Psoas muscle (tissue), 7 donors: ENCODE measurements at regions not wholly inside any gene's neighbourhood (a gene's known extent, or its start where the extent isn't known, plus 50 kb on each side); places are given as distances from the start of the nearest gene placed in this dataset.

Experiments used
- ATAC-seq, 4 donors: fragments of 200-7000 bp; cut with Tn5 transposase; one replicate each; pipeline ENCODE4 v1.9.1; 2020; ENCODE audit warnings: moderate library complexity in 3 of 4, mild to moderate bottlenecking in 2 of 4
- DNase-seq, 2 donors: peaks; one replicate each; pipeline ENCODE4 v3.0.0-alpha.2; 2020
- H3K27ac ChIP-seq: fragments of 200-600 bp; one replicate; pipeline ENCODE4 v1.8.0; 2022
- H3K27me3 ChIP-seq, 3 donors: fragments of 200-600 bp in 1 of 3; one replicate each; pipeline versions ENCODE4 v1.6.1 to v1.8.0; 2013 to 2022; ENCODE audit warnings: low read length in 2 of 3, mild to moderate bottlenecking in 2 of 3, moderate library complexity in 1 of 3; ENCODE audit not compliant: insufficient read depth in 3 of 3
- H3K36me3 ChIP-seq, 2 donors: fragments of 200-600 bp in 1 of 2; one replicate each; pipeline versions ENCODE4 v1.6.1 to v1.8.0; 2013 to 2022; ENCODE audit warnings: low read depth in 1 of 2, mild to moderate bottlenecking in 1 of 2, moderate library complexity in 1 of 2; ENCODE audit not compliant: insufficient read depth in 1 of 2
- H3K4me1 ChIP-seq: fragments of 200-600 bp; one replicate; pipeline ENCODE4 v1.8.0; 2022
- H3K4me3 ChIP-seq: fragments of 200-600 bp; one replicate; pipeline ENCODE4 v1.8.0; 2022; ENCODE audit warnings: mild to moderate bottlenecking
- H3K9me3 ChIP-seq: fragments of 200-600 bp; one replicate; pipeline ENCODE4 v1.8.0; 2022
- WGBS, 3 donors: extraction: QIAGEN DNeasy Blood & Tissue Kit; methylation state at CpG; one replicate each; pipeline versions ENCODE4 v1.1.6 to v1.1.7; 2013; 5-methylcytosine and 5-hydroxymethylcytosine counted together
- intact Hi-C, 2 donors: fragments of 100-400 bp; cut with DNase I; formaldehyde crosslinking; loops; one replicate each; pipeline versions ENCODE4 v1.11.0 to v1.14.2; 2022
- TF ChIP-seq, protein P1 (sequence below): fragments of 200-600 bp; IDR thresholded peaks from one replicate; pipeline ENCODE4 v1.8.0; 2022; ENCODE audit warnings: antibody characterized with exemption
- donor health status: healthy with polysubstance abuse.
- donor health status: DM: no; HTN: no; CAD: no; lungs with moderate emphysema.
- donor health status: Bipolar disorder and iron deficiency.
- donor health status: healthy.
- donor health status: DM: yes; HTN: yes; CAD: no.
- donor health status: DM: no; HTN: no; CAD: no.
- donor health status: DM: yes; HTN: yes; CAD: no.

DNA sequence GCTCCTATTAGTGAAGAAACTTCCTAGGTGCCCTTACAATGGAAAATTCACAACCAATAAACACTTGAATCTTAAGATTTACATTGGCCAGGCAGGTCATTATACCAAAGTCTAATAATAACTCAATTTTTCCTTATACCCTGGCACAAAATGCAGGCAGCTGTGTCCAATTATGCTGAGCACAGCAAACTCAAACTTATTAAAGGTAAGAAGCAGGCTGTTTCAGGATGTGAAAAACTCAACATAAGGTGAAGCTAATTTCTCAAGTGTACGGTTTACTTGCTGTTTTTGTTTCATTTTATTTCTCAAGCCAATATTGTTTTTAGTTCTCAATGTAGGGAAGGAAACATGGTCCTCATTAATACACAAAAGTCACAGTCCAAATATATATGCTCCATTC is 405.1 kb downstream of the KCTD16 start:
- ATAC-seq = no peak
- intact Hi-C loops = no loop called here
- Histone ChIP-seq H3K27ac (no peak overlapping the region), H3K9me3 (no peaks in the 10 kb centered on the region), H3K4me3 (no peak overlapping the region), H3K27me3 (peaks cover 0 to 2% (median 0%) of the 10 kb centered on the region in 3 donors), H3K4me1 (no peaks in the 10 kb centered on the region), H3K36me3 (no peaks in the 10 kb centered on the region)
- WGBS, 3 donors = 56 to 71% (median 63%) methylated on average over 1 of the region's 1 CpG
- DNase-seq = no peak
- TF ChIP-seq, protein P1, sequence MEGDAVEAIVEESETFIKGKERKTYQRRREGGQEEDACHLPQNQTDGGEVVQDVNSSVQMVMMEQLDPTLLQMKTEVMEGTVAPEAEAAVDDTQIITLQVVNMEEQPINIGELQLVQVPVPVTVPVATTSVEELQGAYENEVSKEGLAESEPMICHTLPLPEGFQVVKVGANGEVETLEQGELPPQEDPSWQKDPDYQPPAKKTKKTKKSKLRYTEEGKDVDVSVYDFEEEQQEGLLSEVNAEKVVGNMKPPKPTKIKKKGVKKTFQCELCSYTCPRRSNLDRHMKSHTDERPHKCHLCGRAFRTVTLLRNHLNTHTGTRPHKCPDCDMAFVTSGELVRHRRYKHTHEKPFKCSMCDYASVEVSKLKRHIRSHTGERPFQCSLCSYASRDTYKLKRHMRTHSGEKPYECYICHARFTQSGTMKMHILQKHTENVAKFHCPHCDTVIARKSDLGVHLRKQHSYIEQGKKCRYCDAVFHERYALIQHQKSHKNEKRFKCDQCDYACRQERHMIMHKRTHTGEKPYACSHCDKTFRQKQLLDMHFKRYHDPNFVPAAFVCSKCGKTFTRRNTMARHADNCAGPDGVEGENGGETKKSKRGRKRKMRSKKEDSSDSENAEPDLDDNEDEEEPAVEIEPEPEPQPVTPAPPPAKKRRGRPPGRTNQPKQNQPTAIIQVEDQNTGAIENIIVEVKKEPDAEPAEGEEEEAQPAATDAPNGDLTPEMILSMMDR = no peak

DNA sequence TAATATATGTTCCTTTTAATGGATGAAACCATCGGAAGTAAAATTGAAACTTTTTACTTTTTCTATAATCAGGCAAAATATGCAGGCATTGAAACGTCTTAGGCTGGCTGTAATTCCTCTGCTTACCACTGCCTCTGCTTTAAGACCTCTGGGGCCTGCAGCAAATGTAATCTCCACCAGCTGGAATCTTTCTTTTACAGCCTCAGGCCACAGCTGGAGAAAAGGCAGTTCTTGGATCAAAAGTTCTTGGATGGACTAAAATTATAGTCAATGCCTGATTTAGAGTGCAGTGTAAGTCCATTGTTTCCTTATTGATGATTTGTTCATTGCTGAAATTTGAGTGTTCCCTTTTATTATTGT is 396.7 kb downstream of the KCTD16 start:
- ATAC-seq = no peak
- Histone ChIP-seq H3K36me3 (no peaks in the 10 kb centered on the region), H3K4me3 (no peak overlapping the region), H3K27ac (no peak overlapping the region), H3K9me3 (peaks cover 10% of the 10 kb centered on the region), H3K27me3 (no peaks in the 10 kb centered on the region), H3K4me1 (no peaks in the 10 kb centered on the region)
- no peak for DNase-seq
- TF ChIP-seq, protein P1 = no peak
- 35 to 39% (median 37%) methylated on average over 2 of the region's 2 CpGs for WGBS, 3 donors
- intact Hi-C loops = no loop called here

DNA sequence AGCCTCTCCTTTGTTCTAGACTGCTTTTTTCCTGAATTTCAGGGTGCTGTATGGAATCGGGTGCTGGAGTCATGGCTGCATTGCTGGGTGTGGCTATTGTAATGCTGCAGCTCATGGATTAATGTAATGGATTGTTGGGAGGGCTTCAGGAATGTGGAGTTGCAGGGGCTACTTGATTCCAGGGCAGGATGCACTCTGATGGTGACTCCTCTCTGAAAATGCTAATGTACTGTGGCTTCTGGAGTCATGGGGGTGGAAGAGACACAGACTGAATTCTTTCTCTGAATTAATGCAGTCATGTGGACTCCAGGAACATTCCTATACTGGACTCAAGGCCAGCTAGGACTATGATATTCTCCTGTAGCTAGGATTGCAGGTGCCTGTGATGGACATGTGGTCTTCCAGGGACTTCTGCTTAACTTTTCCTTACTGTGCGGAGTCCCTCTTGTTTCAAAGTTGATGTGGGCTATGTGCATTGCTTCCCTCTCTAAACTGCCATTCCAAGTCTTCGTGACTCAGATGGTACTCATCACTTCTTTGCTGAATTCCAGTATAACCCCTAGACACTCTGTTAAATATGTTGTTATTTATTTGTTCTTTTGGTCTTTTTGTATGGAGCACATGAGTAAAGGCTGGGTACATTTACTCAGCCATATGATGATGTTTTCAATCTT is 396.2 kb downstream of the KCTD16 start:
- Histone ChIP-seq H3K4me3 (no peak overlapping the region), H3K4me1 (no peaks in the 10 kb centered on the region), H3K27me3 (no peaks in the 10 kb centered on the region), H3K27ac (no peak overlapping the region), H3K36me3 (no peaks in the 10 kb centered on the region), H3K9me3 (peaks cover 10% of the 10 kb centered on the region)
- DNase-seq (no peak), ATAC-seq (no peak)
- TF ChIP-seq, protein P1 = no peak
- WGBS, 3 donors = 64 to 78% (median 64%) methylated on average over 3 of the region's 3 CpGs
- intact Hi-C loops = no loop called here

DNA sequence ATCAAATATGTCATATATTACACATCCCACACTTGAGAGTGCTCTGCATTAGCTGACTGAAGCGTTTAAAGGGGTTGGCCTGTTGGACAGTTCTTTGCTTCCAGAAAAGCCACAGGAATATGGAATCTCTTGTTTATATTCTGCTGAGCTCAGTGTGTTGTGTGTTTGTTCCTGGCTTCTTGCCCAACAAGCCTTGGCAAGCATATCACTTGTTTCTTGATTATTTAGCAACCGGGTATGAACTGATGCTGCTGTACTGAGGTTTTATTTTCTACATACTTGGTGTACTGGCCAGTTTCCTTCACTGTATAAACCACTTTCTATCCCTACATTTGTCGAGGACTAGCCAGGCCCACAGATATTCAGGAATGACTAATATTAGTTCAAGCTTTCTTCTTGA is 378.9 kb downstream of the KCTD16 start:
- no peaks in the 10 kb centered on the region for H3K4me1 ChIP-seq
- 8 to 16% (median 12%) methylated on average over 3 of the region's 3 CpGs for WGBS, 3 donors
- DNase-seq = no peak
- no peak overlapping the region for H3K4me3 ChIP-seq
- intact Hi-C loops = no loop called here
- no peaks in the 10 kb centered on the region for H3K36me3 ChIP-seq
- no peaks in the 10 kb centered on the region for H3K9me3 ChIP-seq
- H3K27ac ChIP-seq = no peak overlapping the region
- no peak for ATAC-seq
- TF ChIP-seq, protein P1 = no peak
- H3K27me3 ChIP-seq = no peaks in the 10 kb centered on the region

DNA sequence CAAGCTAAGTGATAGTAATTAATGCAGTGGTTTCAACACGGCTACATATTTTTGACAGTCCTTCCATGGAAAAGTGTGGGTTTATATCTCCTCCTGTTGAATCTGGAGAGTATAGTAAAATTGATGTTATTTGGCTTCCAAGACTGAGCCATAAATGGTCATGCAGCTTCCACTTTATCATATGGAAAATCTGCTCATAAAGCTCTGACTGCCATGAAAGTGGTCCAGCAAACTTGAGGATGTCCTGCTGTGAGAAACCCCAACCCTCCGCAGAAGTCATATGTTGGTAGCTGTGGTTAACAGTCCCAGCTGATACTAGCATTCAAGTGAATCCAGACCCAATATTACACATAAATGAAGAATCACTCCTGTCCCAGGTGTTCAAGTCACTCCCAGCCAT is 378.3 kb downstream of the KCTD16 start:
- intact Hi-C loops = no loop called here
- ATAC-seq = no peak
- 62 to 85% (median 84%) methylated on average over 2 of the region's 2 CpGs for WGBS, 3 donors

More for the DNA sequence above, 378.3 kb downstream of the KCTD16 start:
- no peaks in the 10 kb centered on the region for H3K36me3 ChIP-seq
- no peaks in the 10 kb centered on the region for H3K4me1 ChIP-seq
- DNase-seq = no peak
- no peak overlapping the region for H3K27ac ChIP-seq
- H3K4me3 ChIP-seq = no peak overlapping the region
- TF ChIP-seq, protein P1 = no peak
- no peaks in the 10 kb centered on the region for H3K27me3 ChIP-seq
- no peaks in the 10 kb centered on the region for H3K9me3 ChIP-seq
